B cell (primary cell): ENCODE measurements at regions not wholly inside any gene's neighbourhood (a gene's known extent, or its start where the extent isn't known, plus 50 kb on each side); places are given as distances from the start of the nearest gene placed in this dataset.
A peak's percentile ranks its signal among the peaks of the same experiment; 100 is the strongest.

Experiments used
- EZH2 ChIP-seq: IDR thresholded peaks from 2 replicates; pipeline ENCODE4 v1.6.1; 2012; ENCODE audit warnings: borderline replicate concordance, low read depth, mild to moderate bottlenecking, moderate library complexity, low read length; ENCODE audit not compliant: insufficient read depth, poor library complexity, severe bottlenecking
- TF ChIP-seq, protein P1 (sequence below): fragments of 200-600 bp; IDR thresholded peaks from one replicate; pipeline ENCODE4 v1.8.0; 2022; ENCODE audit warnings: antibody characterized with exemption, mild to moderate bottlenecking

DNA sequence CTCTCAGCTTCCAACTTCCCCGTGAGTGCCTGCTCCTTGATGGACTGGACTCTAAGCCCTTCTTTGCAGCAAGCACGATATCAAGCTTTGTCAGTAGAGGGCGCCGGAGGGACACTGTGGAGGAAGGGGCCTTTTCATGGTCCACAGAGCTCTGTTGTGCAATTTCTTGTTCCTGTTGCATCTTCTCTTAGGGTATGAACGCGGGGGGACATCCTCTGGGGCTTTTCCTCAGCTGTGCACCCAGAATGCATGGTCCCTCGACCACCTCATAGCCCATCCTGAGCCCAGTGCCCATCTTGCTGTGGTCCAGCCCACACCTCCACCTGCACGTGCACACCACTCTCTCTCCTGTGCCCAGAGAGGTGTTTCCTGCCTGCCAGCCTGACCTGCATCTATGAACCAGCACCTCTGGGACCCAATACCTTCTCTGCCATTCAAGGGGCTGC, 556.8 kb downstream of the PTPRU start:
- TF ChIP-seq, protein P1, sequence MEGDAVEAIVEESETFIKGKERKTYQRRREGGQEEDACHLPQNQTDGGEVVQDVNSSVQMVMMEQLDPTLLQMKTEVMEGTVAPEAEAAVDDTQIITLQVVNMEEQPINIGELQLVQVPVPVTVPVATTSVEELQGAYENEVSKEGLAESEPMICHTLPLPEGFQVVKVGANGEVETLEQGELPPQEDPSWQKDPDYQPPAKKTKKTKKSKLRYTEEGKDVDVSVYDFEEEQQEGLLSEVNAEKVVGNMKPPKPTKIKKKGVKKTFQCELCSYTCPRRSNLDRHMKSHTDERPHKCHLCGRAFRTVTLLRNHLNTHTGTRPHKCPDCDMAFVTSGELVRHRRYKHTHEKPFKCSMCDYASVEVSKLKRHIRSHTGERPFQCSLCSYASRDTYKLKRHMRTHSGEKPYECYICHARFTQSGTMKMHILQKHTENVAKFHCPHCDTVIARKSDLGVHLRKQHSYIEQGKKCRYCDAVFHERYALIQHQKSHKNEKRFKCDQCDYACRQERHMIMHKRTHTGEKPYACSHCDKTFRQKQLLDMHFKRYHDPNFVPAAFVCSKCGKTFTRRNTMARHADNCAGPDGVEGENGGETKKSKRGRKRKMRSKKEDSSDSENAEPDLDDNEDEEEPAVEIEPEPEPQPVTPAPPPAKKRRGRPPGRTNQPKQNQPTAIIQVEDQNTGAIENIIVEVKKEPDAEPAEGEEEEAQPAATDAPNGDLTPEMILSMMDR, result peak; percentile 29
- TF ChIP-seq EZH2, result no peak
